ENCODE measurements at regions not wholly inside any gene's neighbourhood (a gene's known extent, or its start where the extent isn't known, plus 50 kb on each side); places are given as distances from the start of the nearest gene placed in this dataset.
A peak's percentile ranks its signal among the peaks of the same experiment; 100 is the strongest.
"Not testable (repeated sequence)": the region's sequence is repeated elsewhere in the genome, so short reads cannot be mapped to it uniquely, and the experiment has no call there.

GRCh38 chr14:59055006-59055405 is 133.5 kb upstream of the DAAM1 start:
- DNase-seq (ENCODE audit: low read depth), result no peak
- no peaks in the 10 kb centered on the region for H3K4me1 ChIP-seq (ENCODE audit: control insufficient read depth, insufficient read depth, low read length)
- H3K27me3 ChIP-seq (replicated peaks; ENCODE audit: control insufficient read depth, insufficient read depth, low read length), result no peaks in the 10 kb centered on the region
- H3K4me3 ChIP-seq (ENCODE audit: low read length), result no peak overlapping the region
- H3K9me3 ChIP-seq (ENCODE audit: control insufficient read depth, low read length), result no peaks in the 10 kb centered on the region
- H3K9ac ChIP-seq (ENCODE audit: low read length), result no peak overlapping the region
- no peaks in the 10 kb centered on the region for H3K36me3 ChIP-seq (ENCODE audit: control insufficient read depth, insufficient read depth, low read length, severe bottlenecking)

GRCh38 chr14:59055439-59056045 is 132.9 kb upstream of the DAAM1 start:
- no peaks in the 10 kb centered on the region for H3K9me3 ChIP-seq (ENCODE audit: control insufficient read depth, low read length)
- H3K9ac ChIP-seq (ENCODE audit: low read length), result no peak overlapping the region
- no peaks in the 10 kb centered on the region for H3K4me1 ChIP-seq (ENCODE audit: control insufficient read depth, insufficient read depth, low read length)
- H3K4me3 ChIP-seq (ENCODE audit: low read length), result no peak overlapping the region
- H3K36me3 ChIP-seq (ENCODE audit: control insufficient read depth, insufficient read depth, low read length, severe bottlenecking), result no peaks in the 10 kb centered on the region
- H3K27me3 ChIP-seq (replicated peaks; ENCODE audit: control insufficient read depth, insufficient read depth, low read length), result no peaks in the 10 kb centered on the region
- peak; percentile 85 for DNase-seq (ENCODE audit: low read depth)

GRCh38 chr14:59057551-59057950 is 130.9 kb upstream of the DAAM1 start:
- DNase-seq (ENCODE audit: low read depth), result no peak
- H3K9me3 ChIP-seq (ENCODE audit: control insufficient read depth, low read length), result peaks cover under 1% of the 10 kb centered on the region

GRCh38 chr14:59058776-59059175 is 129.7 kb upstream of the DAAM1 start:
- peaks cover 13% of the 10 kb centered on the region for H3K9me3 ChIP-seq (ENCODE audit: control insufficient read depth, low read length)
- not testable (repeated sequence) for H3K4me3 ChIP-seq (ENCODE audit: low read length); H3K36me3 ChIP-seq (ENCODE audit: control insufficient read depth, insufficient read depth, low read length, severe bottlenecking); DNase-seq (ENCODE audit: low read depth); H3K9ac ChIP-seq (ENCODE audit: low read length); H3K4me1 ChIP-seq (ENCODE audit: control insufficient read depth, insufficient read depth, low read length); H3K27me3 ChIP-seq (replicated peaks; ENCODE audit: control insufficient read depth, insufficient read depth, low read length)

More at GRCh38 chr14:59057551-59057950, 130.9 kb upstream of the DAAM1 start:
- Histone ChIP-seq H3K27me3 (replicated peaks; ENCODE audit: control insufficient read depth, insufficient read depth, low read length) (no peaks in the 10 kb centered on the region), H3K4me1 (ENCODE audit: control insufficient read depth, insufficient read depth, low read length) (no peaks in the 10 kb centered on the region), H3K36me3 (ENCODE audit: control insufficient read depth, insufficient read depth, low read length, severe bottlenecking) (no peaks in the 10 kb centered on the region), H3K9ac (ENCODE audit: low read length) (no peak overlapping the region), H3K4me3 (ENCODE audit: low read length) (no peak overlapping the region)

- no peaks in the 10 kb centered on the region for H3K36me3 ChIP-seq (ENCODE audit: control insufficient read depth, insufficient read depth, low read length, severe bottlenecking)
- no peak overlapping the region for H3K9ac ChIP-seq (ENCODE audit: low read length)
- H3K4me1 ChIP-seq (ENCODE audit: control insufficient read depth, insufficient read depth, low read length), result no peaks in the 10 kb centered on the region
- DNase-seq (ENCODE audit: low read depth), result peak; percentile 15
- H3K4me3 ChIP-seq (ENCODE audit: low read length), result no peak overlapping the region
- peaks cover 20% of the 10 kb centered on the region for H3K9me3 ChIP-seq (ENCODE audit: control insufficient read depth, low read length)
- no peaks in the 10 kb centered on the region for H3K27me3 ChIP-seq (replicated peaks; ENCODE audit: control insufficient read depth, insufficient read depth, low read length)
Measured at GRCh38 chr14:59060841-59061240, 127.6 kb upstream of the DAAM1 start.

GRCh38 chr14:59061292-59061691 is 127.2 kb upstream of the DAAM1 start:
- H3K27me3 ChIP-seq (replicated peaks; ENCODE audit: control insufficient read depth, insufficient read depth, low read length), result no peaks in the 10 kb centered on the region
- no peak for DNase-seq (ENCODE audit: low read depth)

GRCh38 chr14:59063259-59063658 is 125.2 kb upstream of the DAAM1 start:
- Histone ChIP-seq H3K9me3 (ENCODE audit: control insufficient read depth, low read length) (peaks cover 25% of the 10 kb centered on the region), H3K4me3 (ENCODE audit: low read length) (no peak overlapping the region), H3K9ac (ENCODE audit: low read length) (no peak overlapping the region), H3K36me3 (ENCODE audit: control insufficient read depth, insufficient read depth, low read length, severe bottlenecking) (no peaks in the 10 kb centered on the region), H3K27me3 (replicated peaks; ENCODE audit: control insufficient read depth, insufficient read depth, low read length) (no peaks in the 10 kb centered on the region), H3K4me1 (ENCODE audit: control insufficient read depth, insufficient read depth, low read length) (no peaks in the 10 kb centered on the region)
- DNase-seq (ENCODE audit: low read depth), result no peak

More at GRCh38 chr14:59061292-59061691, 127.2 kb upstream of the DAAM1 start:
- Histone ChIP-seq H3K9me3 (ENCODE audit: control insufficient read depth, low read length) (peaks cover 24% of the 10 kb centered on the region), H3K9ac (ENCODE audit: low read length) (no peak overlapping the region), H3K4me1 (ENCODE audit: control insufficient read depth, insufficient read depth, low read length) (no peaks in the 10 kb centered on the region), H3K36me3 (ENCODE audit: control insufficient read depth, insufficient read depth, low read length, severe bottlenecking) (no peaks in the 10 kb centered on the region), H3K4me3 (ENCODE audit: low read length) (no peak overlapping the region)

GRCh38 chr14:59067127-59067894 is 121.2 kb upstream of the DAAM1 start:
- no peak overlapping the region for H3K9ac ChIP-seq (ENCODE audit: low read length)
- no peak overlapping the region for H3K4me3 ChIP-seq (ENCODE audit: low read length)
- no peak for DNase-seq (ENCODE audit: low read depth)
- no peaks in the 10 kb centered on the region for H3K27me3 ChIP-seq (replicated peaks; ENCODE audit: control insufficient read depth, insufficient read depth, low read length)
- H3K9me3 ChIP-seq (ENCODE audit: control insufficient read depth, low read length), result peaks cover 25% of the 10 kb centered on the region
- no peaks in the 10 kb centered on the region for H3K4me1 ChIP-seq (ENCODE audit: control insufficient read depth, insufficient read depth, low read length)
- no peaks in the 10 kb centered on the region for H3K36me3 ChIP-seq (ENCODE audit: control insufficient read depth, insufficient read depth, low read length, severe bottlenecking)

GRCh38 chr14:59069163-59069854 is 119.2 kb upstream of the DAAM1 start:
- Histone ChIP-seq H3K36me3 (ENCODE audit: control insufficient read depth, insufficient read depth, low read length, severe bottlenecking) (no peaks in the 10 kb centered on the region), H3K27me3 (replicated peaks; ENCODE audit: control insufficient read depth, insufficient read depth, low read length) (no peaks in the 10 kb centered on the region), H3K4me3 (ENCODE audit: low read length) (no peak overlapping the region), H3K9ac (ENCODE audit: low read length) (no peak overlapping the region), H3K9me3 (ENCODE audit: control insufficient read depth, low read length) (peaks cover 8% of the 10 kb centered on the region), H3K4me1 (ENCODE audit: control insufficient read depth, insufficient read depth, low read length) (no peaks in the 10 kb centered on the region)
- DNase-seq (ENCODE audit: low read depth), result no peak

- Histone ChIP-seq H3K4me1 (ENCODE audit: control insufficient read depth, insufficient read depth, low read length) (no peaks in the 10 kb centered on the region), H3K9ac (ENCODE audit: low read length) (no peak overlapping the region)
- DNase-seq (ENCODE audit: low read depth), result no peak
Measured at GRCh38 chr14:59075506-59075905, 113.0 kb upstream of the DAAM1 start.

GRCh38 chr14:59081720-59082119 is 106.7 kb upstream of the DAAM1 start:
- Histone ChIP-seq H3K4me1 (ENCODE audit: control insufficient read depth, insufficient read depth, low read length) (peaks cover 7% of the 10 kb centered on the region), H3K36me3 (ENCODE audit: control insufficient read depth, insufficient read depth, low read length, severe bottlenecking) (no peaks in the 10 kb centered on the region), H3K4me3 (ENCODE audit: low read length) (no peak overlapping the region), H3K9ac (ENCODE audit: low read length) (no peak overlapping the region), H3K27me3 (replicated peaks; ENCODE audit: control insufficient read depth, insufficient read depth, low read length) (no peaks in the 10 kb centered on the region), H3K9me3 (ENCODE audit: control insufficient read depth, low read length) (no peaks in the 10 kb centered on the region)
- peak; percentile 26 for DNase-seq (ENCODE audit: low read depth)

More at GRCh38 chr14:59075506-59075905, 113.0 kb upstream of the DAAM1 start:
- Histone ChIP-seq H3K27me3 (replicated peaks; ENCODE audit: control insufficient read depth, insufficient read depth, low read length) (no peaks in the 10 kb centered on the region), H3K36me3 (ENCODE audit: control insufficient read depth, insufficient read depth, low read length, severe bottlenecking) (no peaks in the 10 kb centered on the region), H3K9me3 (ENCODE audit: control insufficient read depth, low read length) (no peaks in the 10 kb centered on the region), H3K4me3 (ENCODE audit: low read length) (no peak overlapping the region)

Data from adipocyte (in vitro differentiated cells).